ENCODE measurements at regions not wholly inside any gene's neighbourhood (a gene's known extent, or its start where the extent isn't known, plus 50 kb on each side); places are given as distances from the start of the nearest gene placed in this dataset.

DNA sequence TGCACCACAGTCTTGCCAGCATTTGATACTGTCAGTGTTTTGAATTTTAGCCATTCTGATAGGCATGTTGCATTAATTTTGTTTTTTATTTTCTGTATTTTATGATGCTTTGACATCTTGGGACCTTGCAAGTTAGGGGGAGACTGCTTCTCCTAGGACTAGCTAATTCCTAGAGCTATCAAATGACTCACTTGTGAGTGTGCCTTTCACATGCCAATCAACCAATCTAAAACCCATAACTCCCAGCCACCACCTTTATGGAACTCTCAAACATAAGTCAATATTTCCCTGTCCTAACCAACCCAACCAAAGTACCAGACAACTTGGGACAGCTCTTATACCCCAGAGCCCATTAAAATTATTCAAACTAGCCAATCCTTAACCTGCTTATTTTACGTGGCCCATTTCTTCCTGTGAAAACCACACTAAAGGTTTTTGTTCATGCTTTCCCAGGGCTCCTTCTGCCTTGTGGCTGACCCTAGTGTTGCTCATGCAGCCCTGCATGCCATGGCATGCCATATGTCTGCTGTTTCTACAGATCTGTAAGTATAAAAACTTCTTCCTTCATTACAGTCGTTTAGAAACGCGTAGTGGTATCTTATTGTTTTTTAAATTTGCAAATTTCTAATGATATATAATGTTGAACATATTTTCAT is 230.1 kb downstream of the GPD2 start:
- TF ChIP-seq, protein P1, sequence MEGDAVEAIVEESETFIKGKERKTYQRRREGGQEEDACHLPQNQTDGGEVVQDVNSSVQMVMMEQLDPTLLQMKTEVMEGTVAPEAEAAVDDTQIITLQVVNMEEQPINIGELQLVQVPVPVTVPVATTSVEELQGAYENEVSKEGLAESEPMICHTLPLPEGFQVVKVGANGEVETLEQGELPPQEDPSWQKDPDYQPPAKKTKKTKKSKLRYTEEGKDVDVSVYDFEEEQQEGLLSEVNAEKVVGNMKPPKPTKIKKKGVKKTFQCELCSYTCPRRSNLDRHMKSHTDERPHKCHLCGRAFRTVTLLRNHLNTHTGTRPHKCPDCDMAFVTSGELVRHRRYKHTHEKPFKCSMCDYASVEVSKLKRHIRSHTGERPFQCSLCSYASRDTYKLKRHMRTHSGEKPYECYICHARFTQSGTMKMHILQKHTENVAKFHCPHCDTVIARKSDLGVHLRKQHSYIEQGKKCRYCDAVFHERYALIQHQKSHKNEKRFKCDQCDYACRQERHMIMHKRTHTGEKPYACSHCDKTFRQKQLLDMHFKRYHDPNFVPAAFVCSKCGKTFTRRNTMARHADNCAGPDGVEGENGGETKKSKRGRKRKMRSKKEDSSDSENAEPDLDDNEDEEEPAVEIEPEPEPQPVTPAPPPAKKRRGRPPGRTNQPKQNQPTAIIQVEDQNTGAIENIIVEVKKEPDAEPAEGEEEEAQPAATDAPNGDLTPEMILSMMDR (IDR thresholded peaks at IDR 0.05), result no peak
- no peak for TF ChIP-seq EP300 (IDR thresholded peaks at IDR 0.05)
